HFFc6 (cell line): ENCODE measurements at regions not wholly inside any gene's neighbourhood (a gene's known extent, or its start where the extent isn't known, plus 50 kb on each side); places are given as distances from the start of the nearest gene placed in this dataset.
"Not testable (repeated sequence)": the region's sequence is repeated elsewhere in the genome, so short reads cannot be mapped to it uniquely, and the experiment has no call there.

Experiments
- DNase-seq: peaks from one replicate; pipeline ENCODE4 v3.0.0-alpha.2; 2018
- H3K27ac Mint-ChIP-seq: 2 replicates; pipeline ENCODE4 v1.8.0; 2020; ENCODE audit warnings: mild to moderate bottlenecking, mixed read lengths
- H3K27me3 Mint-ChIP-seq: 2 replicates; pipeline ENCODE4 v1.8.0; 2021; ENCODE audit warnings: mild to moderate bottlenecking, moderate library complexity, mixed read lengths; ENCODE audit not compliant: insufficient read depth
- H3K36me3 Mint-ChIP-seq: 2 replicates; pipeline ENCODE4 v1.8.0; 2021; ENCODE audit warnings: low read depth, mixed read lengths
- H3K4me1 Mint-ChIP-seq: 2 replicates; pipeline ENCODE4 v1.8.0; 2020; ENCODE audit warnings: low read depth, mixed read lengths
- H3K4me3 Mint-ChIP-seq: 2 replicates; pipeline ENCODE4 v1.8.0; 2020; ENCODE audit warnings: mild to moderate bottlenecking, moderate library complexity, mixed read lengths
- H3K9me3 Mint-ChIP-seq: 2 replicates; pipeline ENCODE4 v1.8.0; 2020; ENCODE audit warnings: mild to moderate bottlenecking, mixed read lengths
- CTCF ChIP-seq: fragments of 200-600 bp; sonication (generic); IDR thresholded peaks from 2 replicates; pipeline ENCODE4 v1.5.0; 2021; ENCODE audit warnings: antibody characterized with exemption, mild to moderate bottlenecking

GRCh38 chr17:22267019-22267418, 574.7 kb downstream of the KCNJ18 start:
- no peak for DNase-seq
- Mint-ChIP-seq H3K27ac (no peak overlapping the region), H3K36me3 (peaks cover 4% of the 10 kb centered on the region; the same call in 1 of the 2 replicates), H3K27me3 (no peaks in the 10 kb centered on the region), H3K9me3 (peaks cover 38% of the 10 kb centered on the region), H3K4me3 (no peak overlapping the region), H3K4me1 (no peaks in the 10 kb centered on the region)
- TF ChIP-seq CTCF, result no peak

GRCh38 chr17:22268214-22268911, 576.0 kb downstream of the KCNJ18 start:
- Mint-ChIP-seq H3K27me3 (no peaks in the 10 kb centered on the region), H3K4me3 (no peak overlapping the region), H3K27ac (no peak overlapping the region), H3K4me1 (no peaks in the 10 kb centered on the region), H3K36me3 (peaks cover 4% of the 10 kb centered on the region; the same call in 1 of the 2 replicates), H3K9me3 (peaks cover 43% of the 10 kb centered on the region)
- no peak for TF ChIP-seq CTCF
- no peak for DNase-seq

GRCh38 chr17:22268912-22269220, 576.5 kb downstream of the KCNJ18 start:
- Mint-ChIP-seq H3K9me3 (peaks cover 43% of the 10 kb centered on the region), H3K27ac (no peak overlapping the region), H3K27me3 (no peaks in the 10 kb centered on the region), H3K36me3 (peaks cover 4% of the 10 kb centered on the region; the same call in 1 of the 2 replicates), H3K4me1 (no peaks in the 10 kb centered on the region), H3K4me3 (no peak overlapping the region)
- DNase-seq, result no peak
- no peak for TF ChIP-seq CTCF

GRCh38 chr17:22270381-22270780, 578.1 kb downstream of the KCNJ18 start:
- H3K4me3 Mint-ChIP-seq, result no peak overlapping the region
- no peak overlapping the region for H3K27ac Mint-ChIP-seq
- no peaks in the 10 kb centered on the region for H3K27me3 Mint-ChIP-seq
- H3K36me3 Mint-ChIP-seq, result peaks cover 4% of the 10 kb centered on the region; the same call in 1 of the 2 replicates
- no peak for TF ChIP-seq CTCF
- H3K4me1 Mint-ChIP-seq, result no peaks in the 10 kb centered on the region
- peaks cover 43% of the 10 kb centered on the region for H3K9me3 Mint-ChIP-seq
- no peak for DNase-seq

GRCh38 chr17:22270809-22271208, 578.5 kb downstream of the KCNJ18 start:
- H3K27ac Mint-ChIP-seq, H3K4me3 Mint-ChIP-seq, H3K36me3 Mint-ChIP-seq, H3K27me3 Mint-ChIP-seq, H3K4me1 Mint-ChIP-seq, DNase-seq: not testable (repeated sequence)
- H3K9me3 Mint-ChIP-seq, result peaks cover 47% of the 10 kb centered on the region

- H3K9me3 Mint-ChIP-seq, result peaks cover 52% of the 10 kb centered on the region
Measured at GRCh38 chr17:22272363-22273146, 580.2 kb downstream of the KCNJ18 start.

More at GRCh38 chr17:22272363-22273146, 580.2 kb downstream of the KCNJ18 start:
- Mint-ChIP-seq H3K4me1 (no peaks in the 10 kb centered on the region), H3K36me3 (no peaks in the 10 kb centered on the region), H3K4me3 (no peak overlapping the region), H3K27ac (no peak overlapping the region), H3K27me3 (no peaks in the 10 kb centered on the region)
- TF ChIP-seq CTCF, result no peak
- no peak for DNase-seq
